A172 (cell line): ENCODE measurements at regions not wholly inside any gene's neighbourhood (a gene's known extent, or its start where the extent isn't known, plus 50 kb on each side); places are given as distances from the start of the nearest gene placed in this dataset.
"Not testable (repeated sequence)": the region's sequence is repeated elsewhere in the genome, so short reads cannot be mapped to it uniquely, and the experiment has no call there.

Experiments used
- DNase-seq: peaks from one replicate; pipeline ENCODE4 v3.0.0-alpha.2; 2015; ENCODE audit warnings: low spot score

- no peak for DNase-seq
Observed at GRCh38 chr10:53432035-53432434, 659.5 kb upstream of the MBL2 start.

DNA sequence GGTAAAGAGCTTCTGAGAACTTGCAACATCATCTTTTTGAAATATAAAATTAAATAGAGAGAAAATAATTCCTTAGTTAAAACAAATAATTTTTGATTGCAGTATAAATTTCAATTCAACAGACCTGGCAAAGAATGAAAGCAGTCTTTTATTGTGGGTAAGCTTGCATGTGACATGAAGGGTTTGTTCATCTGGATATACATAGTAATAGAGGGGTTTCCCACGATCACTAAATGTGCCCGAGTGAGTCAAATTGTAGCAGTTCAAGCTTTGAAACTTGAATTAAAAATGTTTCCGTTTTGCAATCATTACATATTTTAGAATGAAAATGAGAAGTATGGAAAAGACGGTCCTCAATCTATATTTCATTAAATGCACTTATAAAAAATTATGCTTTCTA, 658.4 kb upstream of the MBL2 start:
- DNase-seq = no peak

- DNase-seq = no peak
Observed at GRCh38 chr10:53430127-53430891, 657.7 kb upstream of the MBL2 start.

DNA sequence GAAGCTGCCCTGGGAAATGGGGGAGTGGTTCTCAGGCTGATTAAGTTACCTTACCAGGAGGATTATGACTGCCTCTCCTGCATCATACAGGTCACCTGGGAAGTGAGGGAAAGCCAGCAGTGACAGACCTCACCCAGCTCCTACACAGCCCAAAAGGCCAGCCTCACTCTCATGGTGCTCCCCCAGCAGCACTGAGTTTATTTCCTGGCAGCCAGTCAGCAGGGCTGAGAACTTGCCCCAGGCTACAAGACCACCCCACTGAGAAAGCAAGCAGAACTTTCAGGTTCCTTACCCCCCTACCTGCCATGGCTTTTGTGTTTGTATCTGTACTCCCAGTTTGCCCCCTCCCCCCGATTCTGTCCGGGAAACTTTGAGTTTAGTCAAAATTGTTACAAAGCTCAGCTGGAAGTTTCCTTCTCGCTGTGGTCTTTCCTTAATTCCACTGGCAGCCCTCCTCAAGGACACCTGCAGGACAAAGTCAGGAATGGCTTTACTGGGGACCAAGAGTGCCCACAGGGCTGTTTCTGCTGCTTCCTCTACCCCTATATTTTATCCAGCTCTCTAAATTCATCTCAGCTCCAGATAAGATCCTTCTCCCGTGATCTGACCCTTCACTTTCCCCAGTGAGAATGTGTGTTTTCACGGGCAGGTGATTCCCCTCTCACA, 649.8 kb upstream of the MBL2 start:
- no peak for DNase-seq

DNA sequence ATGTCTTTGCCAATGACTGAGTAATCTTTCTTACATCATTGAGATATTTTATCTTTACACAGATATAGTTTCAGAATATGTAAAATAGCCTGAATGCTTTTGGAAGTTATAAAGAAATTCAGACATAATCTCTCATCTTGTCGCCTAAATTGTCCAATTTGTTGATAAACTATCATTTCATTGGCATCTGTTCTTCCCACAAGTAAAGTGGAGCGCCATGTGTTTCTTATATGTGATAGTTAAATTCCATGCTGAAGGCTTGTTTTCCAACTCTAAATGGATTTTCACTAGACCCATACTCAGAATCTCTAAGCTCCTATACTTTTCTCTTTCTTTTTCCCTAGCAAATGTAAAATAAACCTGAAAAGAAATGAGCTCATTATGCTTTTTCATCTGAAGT, 640.1 kb upstream of the MBL2 start:
- DNase-seq = no peak

DNA sequence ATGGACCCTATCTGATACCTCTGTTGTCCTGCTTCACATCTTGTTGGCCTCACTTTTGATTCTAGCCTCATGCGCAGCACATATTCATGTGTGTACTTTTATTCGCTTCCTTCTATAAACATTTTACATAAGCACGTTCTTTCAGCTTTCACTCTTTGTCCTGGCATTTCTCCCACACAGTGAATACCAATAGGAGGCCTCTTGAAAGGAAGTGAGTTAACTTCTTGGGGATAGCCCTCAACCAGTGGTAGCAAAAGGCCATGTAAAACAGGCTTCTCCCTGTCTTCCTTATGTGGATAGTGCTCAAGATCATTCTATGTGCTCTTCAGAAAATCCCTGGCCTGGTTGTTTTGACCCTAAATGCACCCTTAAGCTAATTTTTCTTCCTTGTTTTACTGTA, 633.9 kb upstream of the MBL2 start:
- no peak for DNase-seq

GRCh38 chr10:53403688-53404087, 631.1 kb upstream of the MBL2 start:
- DNase-seq = peak; percentile 1

- DNase-seq = no peak
Observed at GRCh38 chr10:53402594-53402993, 630.0 kb upstream of the MBL2 start.

- no peak for DNase-seq
Observed at GRCh38 chr10:53401536-53401935, 629.0 kb upstream of the MBL2 start.

GRCh38 chr10:53396876-53397275, 624.3 kb upstream of the MBL2 start:
- no peak for DNase-seq

GRCh38 chr10:53395449-53395848, 622.9 kb upstream of the MBL2 start:
- DNase-seq = no peak

DNA sequence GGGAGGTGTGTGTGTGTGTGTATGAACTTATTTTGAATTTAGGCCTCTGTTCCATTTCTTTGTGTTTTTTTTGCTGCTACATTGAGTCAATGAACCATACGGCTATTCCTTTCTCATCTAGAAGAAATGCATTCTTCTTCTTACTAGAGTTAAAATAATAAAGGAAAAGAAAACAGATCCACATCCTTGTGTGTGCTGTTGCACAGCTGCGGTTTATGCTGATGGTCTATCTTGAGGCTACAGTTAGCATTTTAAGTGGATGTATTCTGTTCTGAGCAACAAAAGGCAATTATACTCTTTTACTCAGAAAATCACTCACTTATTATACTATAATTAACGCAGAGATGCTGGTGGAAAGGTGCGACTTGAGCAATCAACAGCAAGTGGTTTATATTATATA, 615.0 kb upstream of the MBL2 start:
- no peak for DNase-seq

DNA sequence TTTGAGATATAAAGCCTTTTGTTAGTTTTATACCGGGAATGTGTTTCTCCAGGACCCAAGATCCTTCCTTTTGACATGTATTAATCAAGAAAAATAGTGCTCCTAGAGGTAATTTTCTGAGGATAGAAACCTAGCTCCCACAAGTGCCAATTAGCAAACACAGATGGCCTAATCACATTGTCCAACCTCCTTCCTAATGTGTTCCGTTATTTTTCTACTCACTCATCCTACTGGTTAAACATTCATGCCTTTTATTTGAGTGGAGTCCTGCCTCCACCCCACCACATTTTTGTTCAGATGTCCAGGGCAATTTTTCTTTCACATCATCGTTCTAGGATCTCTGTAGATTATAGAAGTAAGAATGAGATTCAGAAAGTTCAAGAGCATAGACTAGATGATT, 610.0 kb upstream of the MBL2 start:
- DNase-seq = no peak

- no peak for DNase-seq
Observed at GRCh38 chr10:53379956-53380355, 607.4 kb upstream of the MBL2 start.

- DNase-seq = no peak
Observed at GRCh38 chr10:53370347-53370746, 597.8 kb upstream of the MBL2 start.

DNA sequence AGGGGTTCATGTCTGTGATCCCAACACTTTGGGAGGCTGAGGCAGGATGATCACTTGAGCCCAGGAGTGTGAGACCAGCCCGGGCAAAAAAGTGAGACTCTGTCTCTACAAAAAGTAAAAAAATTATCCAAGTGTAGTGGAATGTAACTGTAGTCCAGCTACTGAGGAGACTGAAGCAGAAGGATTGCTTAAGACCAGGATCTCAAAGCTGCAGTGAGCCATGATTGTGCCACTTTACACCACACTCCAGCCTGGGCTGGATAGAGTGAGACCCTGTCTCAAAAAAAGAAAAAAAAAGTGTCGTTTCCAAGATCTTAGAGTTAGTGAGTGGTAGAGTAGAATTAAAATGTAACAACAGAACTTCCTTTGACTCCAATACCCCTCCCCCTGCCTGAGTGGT, 589.4 kb upstream of the MBL2 start:
- DNase-seq = no peak

- DNase-seq = no peak
Observed at GRCh38 chr10:53361281-53361680, 588.7 kb upstream of the MBL2 start.

DNA sequence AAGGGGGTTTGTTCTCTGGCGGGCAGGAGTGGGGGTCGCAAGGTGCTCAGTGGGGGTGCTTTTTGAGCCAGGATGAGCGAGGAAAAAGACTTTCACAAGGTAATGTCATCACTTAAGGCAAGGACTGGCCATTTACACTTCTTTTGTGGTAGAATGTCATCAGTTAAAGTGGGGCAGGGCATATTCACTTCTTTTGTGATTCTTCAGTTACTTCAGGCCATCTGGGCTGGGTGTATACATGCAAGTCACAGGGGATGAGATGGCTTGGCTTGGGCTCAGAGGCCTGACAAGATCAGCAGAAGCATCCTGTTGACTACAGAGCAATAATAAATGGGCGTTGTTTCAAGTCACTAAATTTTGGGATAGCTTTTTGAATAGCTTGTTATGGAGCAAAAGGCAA, 586.4 kb upstream of the MBL2 start:
- DNase-seq = not testable (repeated sequence)

DNA sequence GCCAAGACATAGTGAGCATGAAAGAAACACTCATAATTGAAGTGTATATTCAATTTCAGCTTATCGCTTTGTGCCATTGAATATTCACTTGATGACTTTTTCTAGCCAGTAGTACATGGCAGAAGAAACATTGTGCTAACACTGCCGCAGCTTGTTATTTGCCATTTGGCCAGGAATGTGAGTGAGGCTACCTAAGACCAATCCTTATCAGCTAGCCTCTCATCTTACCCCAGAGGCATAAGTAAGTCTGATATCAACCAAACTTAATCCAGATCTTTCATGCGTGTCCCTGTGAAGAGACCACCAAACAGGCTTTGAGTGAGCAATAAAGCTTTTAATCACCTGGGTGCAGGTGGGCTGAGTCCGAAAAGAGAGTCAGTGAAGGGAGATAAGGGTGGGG, 586.0 kb upstream of the MBL2 start:
- no peak for DNase-seq

DNA sequence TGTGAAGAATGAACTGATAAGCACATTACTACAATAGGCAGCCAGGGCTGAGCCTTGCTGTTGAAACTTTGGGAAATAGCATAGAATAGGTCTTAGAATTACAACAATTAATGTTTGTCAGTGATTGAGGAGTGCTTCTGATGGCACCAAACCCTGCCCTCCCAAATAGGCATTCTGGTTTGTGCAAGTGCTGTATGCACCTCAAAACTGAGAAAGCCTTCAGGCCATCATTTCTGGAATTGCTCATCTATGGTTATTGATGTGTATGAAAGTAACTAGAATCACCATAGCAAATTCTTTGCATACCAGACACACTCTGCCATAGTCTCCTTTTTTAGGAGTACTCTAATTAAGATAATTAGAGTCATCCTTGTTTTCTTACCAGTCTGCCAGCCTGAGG, 585.0 kb upstream of the MBL2 start:
- no peak for DNase-seq

- no peak for DNase-seq
Observed at GRCh38 chr10:53356616-53357349, 584.2 kb upstream of the MBL2 start.

- DNase-seq = not testable (repeated sequence)
Observed at GRCh38 chr10:53342531-53342930, 569.9 kb upstream of the MBL2 start.

DNA sequence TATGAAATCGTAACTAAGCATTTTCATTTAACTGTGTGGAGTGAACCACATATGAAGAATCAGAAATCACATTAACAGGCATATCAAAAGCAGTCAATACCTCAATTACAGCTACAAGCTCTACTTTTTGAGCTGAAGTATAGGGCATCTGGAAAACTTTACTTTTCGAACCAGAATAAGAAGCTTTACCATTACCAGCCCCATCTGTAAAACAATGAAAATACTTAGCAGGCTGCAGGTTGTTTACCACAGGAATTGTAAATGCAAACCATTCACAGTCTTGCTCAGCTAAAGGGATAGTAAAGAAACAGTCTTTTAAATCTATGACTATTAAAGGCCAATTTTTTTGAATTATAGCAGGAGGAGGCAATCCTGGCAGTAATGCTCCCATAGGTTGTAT, 565.6 kb upstream of the MBL2 start:
- DNase-seq = not testable (repeated sequence)
